ENCODE measurements at regions not wholly inside any gene's neighbourhood (a gene's known extent, or its start where the extent isn't known, plus 50 kb on each side); places are given as distances from the start of the nearest gene placed in this dataset.

DNA sequence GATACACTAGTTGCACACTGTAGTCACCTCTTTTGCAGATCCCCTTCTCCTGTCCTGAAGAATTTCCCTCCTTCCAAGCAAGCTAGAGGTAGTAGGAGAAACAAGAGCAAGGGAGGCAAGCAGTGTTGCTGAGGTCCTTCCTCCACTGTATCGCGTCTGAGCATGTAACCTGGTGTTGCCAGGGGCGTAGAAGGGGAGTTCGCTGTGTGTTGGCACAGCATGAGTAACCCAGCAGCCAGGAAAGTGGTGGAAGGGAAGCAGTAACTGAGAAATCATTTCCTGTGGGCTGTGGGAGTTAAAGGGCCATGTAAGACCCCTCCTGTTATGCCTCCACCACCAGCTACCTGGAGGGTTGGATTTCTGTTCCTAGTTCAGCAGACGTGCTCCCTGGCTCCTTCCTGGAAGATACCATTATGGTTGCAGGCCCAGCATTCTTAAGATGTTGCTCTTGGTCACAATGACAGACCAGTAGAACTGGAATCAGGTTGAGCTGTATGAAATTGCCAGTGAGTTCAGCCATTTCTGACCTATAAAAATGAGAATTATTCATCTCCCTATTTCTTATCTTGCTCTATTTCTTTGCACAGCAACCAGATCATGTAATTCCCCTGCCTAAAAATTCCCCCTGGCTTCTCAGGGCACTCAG is 215.3 kb upstream of the TOPAZ1 start:
- DNase-seq, result no peak

DNA sequence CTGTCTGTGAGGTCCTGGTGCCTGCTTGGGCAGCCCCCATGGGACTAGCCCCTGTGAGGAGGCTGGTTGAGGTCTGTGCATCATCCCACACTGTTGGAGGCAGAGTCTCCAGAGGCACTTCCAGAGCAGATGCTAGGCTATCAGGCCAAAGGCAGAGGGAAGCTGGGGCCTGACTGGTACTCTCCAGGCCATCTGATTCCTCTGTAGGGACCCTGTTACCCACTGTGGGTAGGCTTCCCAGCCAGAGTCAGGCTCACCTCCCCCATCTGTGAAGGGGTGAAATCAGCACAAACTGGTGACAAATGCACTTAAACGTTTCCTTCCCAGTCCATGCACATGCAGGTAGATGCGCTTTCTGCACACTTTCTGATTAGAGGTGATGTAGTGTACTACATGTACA is 212.6 kb upstream of the TOPAZ1 start:
- no peak for DNase-seq

GRCh38 chr3:44030285-44030684 is 211.4 kb upstream of the TOPAZ1 start:
- no peak for DNase-seq

DNA sequence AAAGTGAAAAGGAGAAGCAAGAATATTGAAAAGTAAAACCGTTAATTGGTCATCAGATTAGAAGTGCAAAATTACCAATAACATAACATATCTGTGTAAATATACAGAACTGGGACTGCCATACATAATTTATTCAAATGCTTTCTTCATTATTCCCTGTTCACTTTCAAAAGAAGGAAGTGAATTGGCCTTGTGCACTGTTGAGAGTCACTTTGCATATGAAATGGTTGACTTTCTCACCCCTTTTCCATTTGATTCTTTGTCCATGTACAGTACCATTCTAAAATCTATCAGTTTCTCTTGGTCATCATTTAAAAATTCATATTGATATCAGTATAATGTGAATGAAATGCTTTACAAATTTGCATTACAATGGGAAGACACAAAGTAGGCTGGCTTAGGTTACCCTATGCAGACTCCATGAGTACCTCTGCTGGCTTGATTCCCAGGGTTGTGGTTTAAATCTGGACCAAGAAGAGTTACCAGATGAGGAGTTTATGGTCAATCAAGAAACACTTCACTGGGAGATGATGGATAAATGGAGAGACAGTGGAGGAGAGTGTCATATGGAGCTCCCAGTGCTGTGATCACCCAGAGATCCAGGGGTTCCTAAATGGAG is 210.9 kb upstream of the TOPAZ1 start:
- no peak for DNase-seq

- no peak for DNase-seq
Observed at GRCh38 chr3:44031387-44032380, 210.0 kb upstream of the TOPAZ1 start.

DNA sequence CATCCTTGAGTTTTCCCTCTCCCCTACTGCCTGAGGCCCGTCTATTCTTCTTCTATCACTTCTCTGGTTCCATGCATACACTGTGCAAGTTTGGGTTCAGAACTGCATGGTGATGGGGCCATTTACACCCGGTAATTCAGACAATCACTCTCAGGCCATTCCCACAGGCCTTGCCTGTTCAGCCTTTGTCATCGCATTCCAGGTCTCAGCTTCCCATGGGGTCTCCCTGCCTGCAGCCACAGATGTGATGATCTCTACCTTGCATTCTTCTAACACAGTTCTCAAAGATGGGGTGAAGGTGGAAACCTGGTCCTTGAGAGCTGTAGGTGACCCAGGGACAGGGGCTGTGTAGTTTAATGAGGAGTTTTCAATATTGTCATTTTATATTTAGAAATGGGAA is 209.2 kb upstream of the TOPAZ1 start:
- DNase-seq, result no peak

GRCh38 chr3:44033123-44033522 is 208.6 kb upstream of the TOPAZ1 start:
- DNase-seq, result no peak

DNA sequence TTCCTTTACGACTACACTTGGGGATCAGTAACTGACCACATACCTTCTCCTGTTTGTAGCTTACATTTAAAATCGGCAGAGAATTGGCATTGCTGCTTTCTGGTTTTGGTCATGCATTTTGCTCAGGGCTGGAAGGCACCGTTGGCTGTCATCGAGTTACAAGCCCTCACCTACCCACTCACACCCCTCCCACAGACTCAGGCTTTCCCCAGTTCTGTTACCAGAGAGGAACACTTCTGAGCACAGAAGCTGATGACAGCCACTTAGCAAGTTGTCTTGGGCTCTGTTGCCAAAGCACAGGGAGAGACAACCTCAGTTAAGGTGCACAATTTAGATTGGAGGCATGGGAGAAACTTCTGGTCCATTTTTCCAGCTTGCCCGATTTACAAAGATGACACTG is 204.8 kb upstream of the TOPAZ1 start:
- DNase-seq, result no peak

DNA sequence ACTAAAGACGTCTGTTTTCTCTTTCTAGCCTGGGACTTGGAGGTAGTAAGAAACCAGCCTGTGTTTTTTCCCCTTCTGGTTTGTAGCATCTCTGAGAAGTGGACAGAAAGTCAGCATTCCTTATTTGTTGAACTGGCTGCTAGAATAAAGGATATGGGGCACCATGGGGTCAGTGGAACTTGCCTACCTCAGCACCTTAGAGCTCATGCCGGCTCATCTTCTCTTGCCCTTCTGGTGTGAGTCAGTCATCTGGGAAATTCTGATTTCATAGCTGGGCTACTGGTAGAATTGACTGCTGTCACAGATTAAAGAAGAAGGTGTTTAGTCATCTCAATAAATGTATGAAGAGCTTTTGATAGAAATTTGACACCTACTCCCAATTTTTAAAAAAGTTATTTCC is 202.7 kb upstream of the TOPAZ1 start:
- DNase-seq, result no peak

GRCh38 chr3:44041726-44042125 is 200.0 kb upstream of the TOPAZ1 start:
- no peak for DNase-seq

DNA sequence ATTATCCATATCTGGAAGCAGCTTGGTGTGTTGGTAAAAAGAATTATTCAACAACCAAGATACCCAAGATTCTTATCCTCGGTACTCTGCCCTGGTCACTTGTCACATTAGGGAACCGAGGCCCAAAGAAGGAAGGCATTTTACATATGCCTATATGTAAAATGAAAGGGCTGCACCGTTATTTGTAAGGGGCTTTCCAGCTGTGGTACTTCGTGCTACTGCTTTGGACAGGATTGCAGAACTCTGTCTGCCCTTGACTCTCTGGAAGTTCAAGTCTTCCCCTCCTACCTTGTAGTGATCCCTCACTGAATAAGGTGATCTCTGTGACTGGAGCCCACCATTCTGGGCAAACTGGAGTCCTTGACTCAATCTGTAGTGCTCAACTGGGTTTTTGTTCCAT is 198.9 kb upstream of the TOPAZ1 start:
- DNase-seq, result no peak

DNA sequence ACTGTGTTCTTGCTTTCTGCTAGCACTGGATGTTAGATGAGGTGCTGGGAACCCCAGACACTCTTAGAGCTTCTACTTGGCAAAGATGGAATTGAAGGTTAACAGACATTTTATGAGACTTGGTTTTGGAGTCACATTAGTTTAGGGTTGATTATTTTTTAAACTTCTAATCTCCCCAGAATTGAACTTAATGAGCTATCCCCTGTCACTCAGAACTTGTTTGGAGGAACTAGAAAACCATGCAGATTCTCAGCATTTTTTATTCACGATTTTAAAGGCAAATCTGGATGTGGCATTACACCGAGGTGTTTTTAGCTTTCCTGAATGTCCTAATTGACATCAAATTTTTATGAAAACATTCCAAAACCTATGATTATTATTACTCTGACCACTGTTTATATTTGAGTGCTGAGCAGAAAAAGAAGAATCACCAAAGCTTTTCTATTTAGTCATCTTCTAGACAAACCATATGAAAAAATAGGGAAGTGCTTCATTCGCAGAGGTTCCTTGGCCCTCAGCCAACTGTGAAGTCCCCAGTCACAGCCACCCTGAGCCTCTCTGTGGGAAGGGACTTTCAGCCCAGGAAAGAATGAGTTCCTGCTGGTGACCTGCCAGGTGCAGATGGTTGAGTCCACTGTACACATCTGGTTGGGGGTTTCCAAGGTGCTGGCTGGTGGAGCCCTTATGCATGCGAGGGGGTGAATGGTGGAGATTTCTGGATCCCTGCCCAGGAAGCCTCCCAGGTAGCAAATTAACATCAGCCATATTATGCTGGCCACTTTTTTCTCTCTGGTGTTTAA is 196.0 kb upstream of the TOPAZ1 start:
- DNase-seq, result peak; percentile 77

- no peak for DNase-seq
Observed at GRCh38 chr3:44047796-44048195, 193.9 kb upstream of the TOPAZ1 start.

GRCh38 chr3:44048196-44048924 is 193.3 kb upstream of the TOPAZ1 start:
- no peak for DNase-seq

DNA sequence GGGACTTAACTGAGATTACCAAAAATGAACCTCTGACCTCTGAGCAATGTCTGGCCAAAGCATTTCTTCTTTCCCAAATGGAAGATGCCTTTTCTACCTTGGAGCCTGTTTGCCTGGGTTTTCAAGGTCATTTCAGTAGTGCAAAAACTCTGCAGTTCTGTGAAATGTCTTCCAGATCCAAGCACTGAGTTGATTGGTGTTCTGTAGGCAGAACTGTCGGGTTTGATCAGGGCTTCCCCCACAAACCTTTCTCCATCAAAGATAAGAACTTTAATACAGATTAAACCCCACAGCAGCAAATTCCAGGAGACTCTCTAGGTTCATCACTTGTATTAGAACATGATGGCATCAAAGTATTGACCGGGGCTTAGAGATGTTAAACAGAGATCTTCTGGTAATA is 192.7 kb upstream of the TOPAZ1 start:
- DNase-seq, result no peak

DNA sequence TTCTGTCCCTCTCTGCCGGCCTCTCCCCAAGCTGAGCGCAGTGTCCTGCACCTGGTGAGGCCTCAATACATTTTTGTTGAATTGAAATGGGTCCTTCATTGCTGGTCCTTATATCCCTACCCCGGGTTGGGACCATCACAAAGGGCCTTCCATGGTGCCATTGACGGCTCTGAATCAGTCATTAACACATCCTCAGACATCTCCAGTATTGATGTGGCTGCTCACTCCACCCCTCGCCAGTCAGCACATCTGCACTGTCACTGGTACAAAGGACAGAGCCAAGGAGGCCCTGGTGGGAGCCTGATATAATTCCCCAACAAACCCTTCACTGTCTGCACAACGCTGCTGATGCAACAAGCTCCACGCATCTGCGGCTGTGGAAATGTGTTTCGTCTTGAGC is 191.6 kb upstream of the TOPAZ1 start:
- DNase-seq, result no peak

DNA sequence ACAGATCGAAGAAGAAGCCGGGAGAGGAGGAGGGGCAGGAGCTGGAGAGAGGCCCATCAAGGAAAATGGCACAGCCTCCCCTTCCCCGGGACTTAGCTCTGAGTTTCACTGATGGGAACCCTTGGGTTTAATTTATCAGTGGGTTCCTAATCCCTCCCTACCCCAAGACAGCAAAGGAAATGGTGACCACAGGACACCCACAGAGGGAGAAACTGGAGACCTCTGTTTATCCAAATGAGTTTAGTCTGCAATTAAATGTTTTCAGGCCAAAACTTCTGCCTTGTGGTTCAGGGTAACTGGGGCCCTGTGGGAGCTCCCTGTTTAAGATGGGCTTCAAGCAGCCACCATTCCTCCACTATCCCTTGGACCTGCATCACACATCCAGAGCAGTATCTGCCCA is 190.8 kb upstream of the TOPAZ1 start:
- DNase-seq, result no peak

- no peak for DNase-seq
Observed at GRCh38 chr3:44055951-44056350, 185.7 kb upstream of the TOPAZ1 start.

DNA sequence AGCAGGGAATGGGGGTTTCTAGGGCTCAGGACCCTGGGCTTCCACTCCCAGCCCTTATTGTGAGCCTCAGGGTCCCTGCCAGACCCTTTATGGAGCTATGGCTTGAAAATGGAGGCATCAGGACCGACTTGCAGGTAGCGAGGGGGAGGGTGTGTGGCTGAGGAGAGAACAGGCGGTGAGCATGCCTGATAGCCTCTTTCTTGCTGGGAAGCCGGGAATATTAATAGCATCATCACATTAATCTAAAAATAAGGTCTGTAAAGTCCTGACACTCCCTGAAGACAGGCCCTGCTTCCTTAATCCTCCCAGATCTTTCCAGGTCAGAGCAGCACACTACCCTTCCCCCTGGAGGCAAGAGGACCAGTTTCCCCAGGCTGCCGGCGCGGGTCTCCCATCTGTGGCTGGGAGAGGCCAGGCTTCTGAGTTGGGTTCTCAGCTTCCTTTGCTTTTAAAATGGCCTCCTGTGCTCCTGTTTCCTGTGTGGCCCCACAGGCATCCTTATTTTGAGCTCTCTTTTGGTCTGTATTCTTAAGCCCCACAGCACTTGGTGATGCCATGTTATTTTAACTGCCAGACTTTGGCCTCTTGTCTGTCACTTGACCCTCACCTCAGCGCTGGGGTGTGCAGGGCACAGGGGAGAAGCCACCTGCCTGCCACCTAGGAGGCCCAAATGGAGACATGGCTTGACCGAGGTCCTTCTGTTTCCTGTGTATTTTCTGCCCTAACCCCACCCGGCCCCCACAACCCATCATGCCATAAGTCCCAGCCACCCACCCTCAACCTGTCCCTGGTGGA is 185.0 kb upstream of the TOPAZ1 start:
- DNase-seq, result no peak

- peak; percentile 51 for DNase-seq
Observed at GRCh38 chr3:44058022-44058867, 183.4 kb upstream of the TOPAZ1 start.

DNA sequence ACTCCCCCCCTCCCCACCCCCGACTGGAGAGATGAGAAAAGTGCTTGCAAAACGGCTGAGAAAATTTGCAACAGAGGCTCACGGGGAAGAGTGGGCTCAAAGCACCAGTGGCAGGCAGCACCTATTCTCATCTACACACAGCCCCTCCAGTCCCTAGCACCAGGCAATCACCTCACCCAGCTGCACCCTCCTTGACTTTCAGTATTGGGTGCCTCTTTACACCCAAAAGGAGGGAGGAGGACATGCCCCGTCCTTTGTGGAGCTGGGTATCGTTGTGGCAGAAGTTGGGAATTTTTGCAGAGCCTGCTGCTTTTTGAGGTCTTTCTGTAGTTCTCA is 182.8 kb upstream of the TOPAZ1 start:
- no peak for DNase-seq
